Endothelial cell of umbilical vein (primary cell): ENCODE measurements at regions not wholly inside any gene's neighbourhood (a gene's known extent, or its start where the extent isn't known, plus 50 kb on each side); places are given as distances from the start of the nearest gene placed in this dataset.

Experiments used
- BruUV-seq: library from RNA; stranded (reverse); fragments of 400-500 nt; replicated peaks from 2 replicates; lab custom pipeline; 2021; lab: Mats Ljungman, UMichigan
- CTCF ChIA-PET: fragments of 300-600, 350-600 bp; sonication (Branson Sonifier 250); formaldehyde crosslinking; loops from one replicate; lab custom pipeline; 2021; ENCODE audit warnings: antibody characterized with exemption, inconsistent platforms; lab: Charles Lee
- POLR2A ChIA-PET: fragments of 300-600, 350-600 bp; sonication (Branson Sonifier 250); formaldehyde crosslinking; loops from one replicate; lab custom pipeline; 2021; ENCODE audit warnings: antibody characterized with exemption, inconsistent platforms; lab: Charles Lee
- DNase-seq: peaks from one replicate; pipeline ENCODE4 v3.0.0-alpha.2; 2011; ENCODE audit warnings: low read depth, low spot score
- FAIRE-seq: peaks from 2 replicates; lab custom pipeline; 2011; peaks lifted over from hg19 to GRCh38; lab: Jason Lieb, UNC
- H2AFZ ChIP-seq: 2 replicates; pipeline ENCODE4 v1.6.0; 2012; ENCODE audit warnings: low read depth, low read length, control low read depth, inconsistent platforms
- H3K27ac ChIP-seq: 2 replicates; pipeline ENCODE4 v1.5.1; 2011; ENCODE audit warnings: low read depth, mild to moderate bottlenecking, control low read depth, low read length, moderate library complexity; ENCODE audit not compliant: insufficient read depth
- H3K27me3 ChIP-seq, 2 experiments: 2 replicates each; pipeline versions ENCODE4 v1.6.0 to v1.6.1; 2011; ENCODE audit warnings: low read length in 2 of 2, mixed read lengths in 1 of 2; ENCODE audit not compliant: control insufficient read depth in 2 of 2, insufficient read depth in 2 of 2
- H3K36me3 ChIP-seq, 2 experiments: 2 replicates in 1 of 2; 3 replicates in 1 of 2; pipeline ENCODE4 v1.5.1; 2011; ENCODE audit warnings: low read length in 2 of 2, mild to moderate bottlenecking in 1 of 2, moderate library complexity in 1 of 2; ENCODE audit not compliant: control insufficient read depth in 2 of 2, insufficient read depth in 2 of 2; ENCODE audit errors: extremely low read depth in 1 of 2
- H3K4me1 ChIP-seq: 3 replicates; pipeline ENCODE4 v1.5.1; 2011; ENCODE audit warnings: mild to moderate bottlenecking, low read length; ENCODE audit not compliant: control insufficient read depth, insufficient read depth; ENCODE audit errors: extremely low read depth
- H3K4me2 ChIP-seq: 2 replicates; pipeline ENCODE4 v1.6.1; 2011; ENCODE audit warnings: low read length, control low read depth, mixed read lengths; ENCODE audit not compliant: insufficient read depth
- H3K4me3 ChIP-seq, 3 experiments: fragments of 200-600 bp in 1 of 3; sonication (generic), shearing (Covaris generic) in 1 of 3; replicated peaks in 1 of 3; 2 replicates each; pipeline ENCODE4 v1.5.1; 2011 to 2016; ENCODE audit warnings: control low read depth in 3 of 3, low read length in 3 of 3, mild to moderate bottlenecking in 2 of 3, inconsistent platforms in 1 of 3, low read depth in 1 of 3, moderate library complexity in 1 of 3; ENCODE audit not compliant: insufficient read depth in 1 of 3
- H3K79me2 ChIP-seq: 2 replicates; pipeline ENCODE4 v1.6.0; 2012; ENCODE audit warnings: low read length, inconsistent platforms; ENCODE audit not compliant: control insufficient read depth, insufficient read depth
- H3K9ac ChIP-seq: replicated peaks from 2 replicates; pipeline ENCODE3; 2011; ENCODE audit warnings: low read length, control low read depth; ENCODE audit not compliant: insufficient read depth; ENCODE audit errors: extremely low read depth
- H3K9me1 ChIP-seq: replicated peaks from 3 replicates; pipeline ENCODE4 v1.6.0; 2011; ENCODE audit warnings: mild to moderate bottlenecking, low read length; ENCODE audit not compliant: control insufficient read depth, insufficient read depth; ENCODE audit errors: extremely low read depth
- H3K9me3 ChIP-seq: replicated peaks from 2 replicates; pipeline ENCODE4 v1.5.1; 2012; ENCODE audit warnings: low read length, inconsistent platforms; ENCODE audit not compliant: control insufficient read depth, insufficient read depth
- H4K20me1 ChIP-seq: replicated peaks from 2 replicates; pipeline ENCODE3; 2011; ENCODE audit warnings: mild to moderate bottlenecking, low read length; ENCODE audit not compliant: control insufficient read depth, insufficient read depth; ENCODE audit errors: extremely low read depth
- EZH2 ChIP-seq: IDR thresholded peaks from 2 replicates; pipeline ENCODE4 v1.6.1; 2012; ENCODE audit warnings: borderline replicate concordance, low read depth, mild to moderate bottlenecking, moderate library complexity, low read length, inconsistent platforms; ENCODE audit not compliant: severe bottlenecking
- GATA2 ChIP-seq: IDR thresholded peaks from 2 replicates; pipeline ENCODE4 v1.7.0; 2011; ENCODE audit warnings: low read depth, mild to moderate bottlenecking, moderate library complexity, mixed read lengths, low read length; ENCODE audit not compliant: insufficient read length, insufficient read depth
- JUN ChIP-seq: IDR thresholded peaks from 2 replicates; pipeline ENCODE4 v1.6.1; 2011; ENCODE audit warnings: borderline replicate concordance, low read depth; ENCODE audit not compliant: insufficient read length, insufficient read depth
- MYC ChIP-seq: IDR thresholded peaks from one replicate; pipeline ENCODE4 v1.6.1; 2011; ENCODE audit warnings: mild to moderate bottlenecking, low read depth, low read length
- POLR2A ChIP-seq: IDR thresholded peaks from 2 replicates; pipeline ENCODE4 v1.6.1; 2012; ENCODE audit warnings: low read depth, mild to moderate bottlenecking, control low read depth, low read length
- POLR2AphosphoS5 ChIP-seq: IDR thresholded peaks from 2 replicates; pipeline ENCODE4 v1.6.1; 2012; ENCODE audit warnings: low read depth, mild to moderate bottlenecking, control low read depth, low read length, moderate library complexity; ENCODE audit not compliant: insufficient read depth
- dilution Hi-C: fragments of 300-500 bp; cut with MboI; formaldehyde crosslinking; loops from one replicate; pipeline ENCODE4 v1.15.0; 2019; ENCODE audit warnings: low sequenced_read_pairs; ENCODE audit not compliant: extremely low pct_ligation_motif_present
- intact Hi-C: fragments of 100-400 bp; cut with micrococcal nuclease; formaldehyde crosslinking; loops from one replicate; pipeline ENCODE4 v1.10.0; 2022
- TF ChIP-seq, protein P1 (sequence below), 2 donors: IDR thresholded peaks; 1 replicate in 1 of 2; 2 replicates in 1 of 2; pipeline ENCODE4 v1.5.1; 2011; ENCODE audit warnings: low read length in 2 of 2, mild to moderate bottlenecking in 2 of 2, moderate library complexity in 2 of 2, control low read depth in 1 of 2, inconsistent platforms in 1 of 2, low read depth in 1 of 2; ENCODE audit not compliant: insufficient read depth in 1 of 2; ENCODE audit errors: extremely low read depth in 1 of 2
- TF ChIP-seq, protein P2 (sequence below): IDR thresholded peaks from 2 replicates; pipeline ENCODE4 v1.6.1; 2011; ENCODE audit not compliant: insufficient read depth, insufficient read length

DNA sequence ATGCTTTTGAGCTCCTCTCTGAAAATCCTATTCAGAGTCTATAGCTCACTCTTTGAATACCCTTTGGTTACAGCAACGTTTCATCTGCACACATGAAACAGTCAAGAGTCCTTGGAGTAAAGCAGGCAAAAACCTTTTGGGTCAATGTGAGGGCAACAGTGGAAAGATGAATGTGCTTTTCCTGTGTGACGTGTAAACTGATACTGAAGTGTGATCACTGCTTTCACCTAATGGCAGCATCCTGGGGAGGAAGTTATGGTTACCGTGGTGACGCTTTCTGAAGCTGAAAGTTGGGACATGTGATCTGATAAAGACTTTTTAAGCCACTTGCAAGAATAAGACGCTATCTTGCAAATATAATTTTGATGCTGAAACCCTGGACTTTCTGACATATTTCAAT lies 160.0 kb downstream of the SEC16B start:
- no peak overlapping the region for H2AFZ ChIP-seq
- ChIA-PET CTCF (no interaction called here), POLR2A (no interaction called here)
- dilution Hi-C loops (no loop called here), intact Hi-C loops (no loop called here)
- no peak overlapping the region for H3K4me2 ChIP-seq
- H3K79me2 ChIP-seq, result no peaks in the 10 kb centered on the region
- BruUV-seq, result no TSS peak
- DNase-seq (no peak), FAIRE-seq (no peak)
- no peaks in the 10 kb centered on the region for H3K27me3 ChIP-seq
- no peaks in the 10 kb centered on the region for H3K9me3 ChIP-seq
- H3K36me3 ChIP-seq, result no peaks in the 10 kb centered on the region
- no peaks in the 10 kb centered on the region for H3K4me1 ChIP-seq
- no peaks in the 10 kb centered on the region for H4K20me1 ChIP-seq
- H3K27ac ChIP-seq, result no peak overlapping the region
- no peaks in the 10 kb centered on the region for H3K9me1 ChIP-seq
- no peak overlapping the region for H3K4me3 ChIP-seq
- no peak overlapping the region for H3K9ac ChIP-seq
- TF ChIP-seq POLR2A, result no peak
- TF ChIP-seq, protein P1, sequence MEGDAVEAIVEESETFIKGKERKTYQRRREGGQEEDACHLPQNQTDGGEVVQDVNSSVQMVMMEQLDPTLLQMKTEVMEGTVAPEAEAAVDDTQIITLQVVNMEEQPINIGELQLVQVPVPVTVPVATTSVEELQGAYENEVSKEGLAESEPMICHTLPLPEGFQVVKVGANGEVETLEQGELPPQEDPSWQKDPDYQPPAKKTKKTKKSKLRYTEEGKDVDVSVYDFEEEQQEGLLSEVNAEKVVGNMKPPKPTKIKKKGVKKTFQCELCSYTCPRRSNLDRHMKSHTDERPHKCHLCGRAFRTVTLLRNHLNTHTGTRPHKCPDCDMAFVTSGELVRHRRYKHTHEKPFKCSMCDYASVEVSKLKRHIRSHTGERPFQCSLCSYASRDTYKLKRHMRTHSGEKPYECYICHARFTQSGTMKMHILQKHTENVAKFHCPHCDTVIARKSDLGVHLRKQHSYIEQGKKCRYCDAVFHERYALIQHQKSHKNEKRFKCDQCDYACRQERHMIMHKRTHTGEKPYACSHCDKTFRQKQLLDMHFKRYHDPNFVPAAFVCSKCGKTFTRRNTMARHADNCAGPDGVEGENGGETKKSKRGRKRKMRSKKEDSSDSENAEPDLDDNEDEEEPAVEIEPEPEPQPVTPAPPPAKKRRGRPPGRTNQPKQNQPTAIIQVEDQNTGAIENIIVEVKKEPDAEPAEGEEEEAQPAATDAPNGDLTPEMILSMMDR (IDR thresholded peaks at IDR 0.05; ENCODE audit: extremely low read depth in 1 of 2, insufficient read depth in 1 of 2, low read depth in 1 of 2, low read length in 2 of 2), result no peak
- no peak for TF ChIP-seq GATA2
- TF ChIP-seq, protein P2, sequence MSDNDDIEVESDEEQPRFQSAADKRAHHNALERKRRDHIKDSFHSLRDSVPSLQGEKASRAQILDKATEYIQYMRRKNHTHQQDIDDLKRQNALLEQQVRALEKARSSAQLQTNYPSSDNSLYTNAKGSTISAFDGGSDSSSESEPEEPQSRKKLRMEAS, result no peak
- TF ChIP-seq JUN, result no peak
- no peak for TF ChIP-seq POLR2AphosphoS5
- no peak for TF ChIP-seq MYC

DNA sequence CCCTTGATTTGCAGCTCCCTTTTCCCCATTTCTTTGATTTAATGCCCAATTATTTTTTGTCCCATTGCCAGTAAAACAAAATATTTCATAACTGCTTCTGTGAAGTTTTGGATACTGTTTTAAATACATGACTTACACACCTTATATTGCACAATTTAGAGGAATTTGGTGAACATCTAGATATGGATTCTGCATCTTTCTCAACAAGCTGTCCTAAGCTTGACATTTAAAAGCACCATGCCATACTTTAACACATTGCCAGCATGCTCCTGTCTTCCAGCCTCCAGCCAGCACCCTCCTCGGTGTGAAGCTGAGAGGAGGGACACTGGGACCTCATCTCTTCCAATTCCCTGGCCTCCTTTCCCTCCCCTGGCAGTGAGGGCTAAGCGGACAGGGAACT lies 167.6 kb downstream of the SEC16B start:
- H3K79me2 ChIP-seq, result no peaks in the 10 kb centered on the region
- intact Hi-C loops, result no loop called here
- H3K4me1 ChIP-seq, result no peaks in the 10 kb centered on the region
- H4K20me1 ChIP-seq, result no peaks in the 10 kb centered on the region
- DNase-seq (no peak), FAIRE-seq (no peak)
- H3K27me3 ChIP-seq, result no peaks in the 10 kb centered on the region
- dilution Hi-C loops, result no loop called here
- BruUV-seq, result no TSS peak
- H3K4me3 ChIP-seq, result no peak overlapping the region
- H3K36me3 ChIP-seq, result no peaks in the 10 kb centered on the region
- no peak overlapping the region for H3K4me2 ChIP-seq
- no peak overlapping the region for H3K9ac ChIP-seq
- ChIA-PET CTCF (no interaction called here), POLR2A (no interaction called here)
- no peaks in the 10 kb centered on the region for H3K9me3 ChIP-seq
- TF ChIP-seq POLR2AphosphoS5 (no peak), GATA2 (no peak), POLR2A (no peak), EZH2 (no peak), JUN (no peak)
- no peaks in the 10 kb centered on the region for H3K9me1 ChIP-seq
- no peak overlapping the region for H2AFZ ChIP-seq
- H3K27ac ChIP-seq, result no peak overlapping the region
